ENCODE measurements at regions not wholly inside any gene's neighbourhood (a gene's known extent, or its start where the extent isn't known, plus 50 kb on each side); places are given as distances from the start of the nearest gene placed in this dataset.

- TF ChIP-seq, protein P1, sequence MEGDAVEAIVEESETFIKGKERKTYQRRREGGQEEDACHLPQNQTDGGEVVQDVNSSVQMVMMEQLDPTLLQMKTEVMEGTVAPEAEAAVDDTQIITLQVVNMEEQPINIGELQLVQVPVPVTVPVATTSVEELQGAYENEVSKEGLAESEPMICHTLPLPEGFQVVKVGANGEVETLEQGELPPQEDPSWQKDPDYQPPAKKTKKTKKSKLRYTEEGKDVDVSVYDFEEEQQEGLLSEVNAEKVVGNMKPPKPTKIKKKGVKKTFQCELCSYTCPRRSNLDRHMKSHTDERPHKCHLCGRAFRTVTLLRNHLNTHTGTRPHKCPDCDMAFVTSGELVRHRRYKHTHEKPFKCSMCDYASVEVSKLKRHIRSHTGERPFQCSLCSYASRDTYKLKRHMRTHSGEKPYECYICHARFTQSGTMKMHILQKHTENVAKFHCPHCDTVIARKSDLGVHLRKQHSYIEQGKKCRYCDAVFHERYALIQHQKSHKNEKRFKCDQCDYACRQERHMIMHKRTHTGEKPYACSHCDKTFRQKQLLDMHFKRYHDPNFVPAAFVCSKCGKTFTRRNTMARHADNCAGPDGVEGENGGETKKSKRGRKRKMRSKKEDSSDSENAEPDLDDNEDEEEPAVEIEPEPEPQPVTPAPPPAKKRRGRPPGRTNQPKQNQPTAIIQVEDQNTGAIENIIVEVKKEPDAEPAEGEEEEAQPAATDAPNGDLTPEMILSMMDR (IDR thresholded peaks at IDR 0.05) = no peak
- no peak for TF ChIP-seq POLR2A (IDR thresholded peaks at IDR 0.05)
These were observed 183.4 kb upstream of the MAGI2 start for GRCh38 chr7:79636849-79637248.
